Naive B cell (primary cell): ENCODE measurements at regions not wholly inside any gene's neighbourhood (a gene's known extent, or its start where the extent isn't known, plus 50 kb on each side); places are given as distances from the start of the nearest gene placed in this dataset.

Experiments used
- ATAC-seq, 2 donors: fragments of 150-1000 bp; cut with Tn5 transposase; 2 replicates each; pipeline ENCODE4 v1.10.0; 2021; ENCODE audit warnings: low read depth in 2 of 2, mild to moderate bottlenecking in 2 of 2, moderate library complexity in 2 of 2
- DNase-seq: peaks from one replicate; pipeline ENCODE4 v3.0.0; 2022
- H3K27ac Mint-ChIP-seq, 6 donors: one replicate each; pipeline ENCODE4 v1.8.0; 2020 to 2022; ENCODE audit warnings: mild to moderate bottlenecking in 6 of 6, mixed read lengths in 6 of 6, moderate library complexity in 5 of 6, inconsistent platforms in 2 of 6
- H3K27me3 Mint-ChIP-seq, 3 donors: one replicate each; pipeline ENCODE4 v1.8.0; 2021 to 2022; ENCODE audit warnings: mixed read lengths in 3 of 3, mild to moderate bottlenecking in 1 of 3
- H3K36me3 Mint-ChIP-seq, 2 donors: one replicate each; pipeline ENCODE4 v1.8.0; 2020 to 2022; ENCODE audit warnings: mixed read lengths in 2 of 2, inconsistent platforms in 1 of 2, mild to moderate bottlenecking in 1 of 2
- H3K4me1 Mint-ChIP-seq, 3 donors: one replicate each; pipeline ENCODE4 v1.8.0; 2020 to 2022; ENCODE audit warnings: mixed read lengths in 3 of 3, inconsistent platforms in 1 of 3, mild to moderate bottlenecking in 1 of 3, moderate library complexity in 1 of 3
- H3K4me3 Mint-ChIP-seq, 8 donors: one replicate each; pipeline ENCODE4 v1.8.0; 2020 to 2022; ENCODE audit warnings: mild to moderate bottlenecking in 8 of 8, mixed read lengths in 8 of 8, moderate library complexity in 8 of 8, inconsistent platforms in 2 of 8
- H3K9me3 Mint-ChIP-seq, 7 donors: one replicate each; pipeline ENCODE4 v1.8.0; 2020 to 2022; ENCODE audit warnings: mixed read lengths in 7 of 7, mild to moderate bottlenecking in 5 of 7, inconsistent platforms in 2 of 7, moderate library complexity in 1 of 7

DNA sequence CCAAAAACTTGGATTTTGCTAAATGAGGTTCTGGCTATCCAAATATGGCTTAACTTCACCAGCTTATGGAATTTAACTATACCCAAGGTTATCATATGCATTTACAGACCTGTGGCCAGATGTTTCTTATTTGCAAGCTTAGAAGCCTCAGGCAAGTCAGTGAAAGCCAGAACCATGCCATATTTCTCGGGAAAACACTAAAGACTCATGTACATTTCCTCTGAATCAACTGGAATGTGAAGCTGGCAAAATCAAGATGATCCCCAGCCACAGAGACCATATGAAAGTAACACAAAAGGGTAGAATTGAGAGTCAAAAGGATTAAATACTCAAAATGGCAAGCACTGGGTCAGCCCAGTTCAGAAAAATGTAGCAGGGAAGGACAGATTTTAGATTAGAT is 76.4 kb upstream of the SLC1A1 start:
- H3K9me3 Mint-ChIP-seq, result peaks cover 0 to 2% (median 0%) of the 10 kb centered on the region in 7 donors
- DNase-seq, result no peak
- H3K4me3 Mint-ChIP-seq, result no peak overlapping the region
- ATAC-seq, result no peak
- H3K27me3 Mint-ChIP-seq, result peaks cover 0 to 9% (median 5%) of the 10 kb centered on the region in 3 donors
- H3K27ac Mint-ChIP-seq, result no peak overlapping the region
- no peaks in the 10 kb centered on the region for H3K4me1 Mint-ChIP-seq
- H3K36me3 Mint-ChIP-seq, result no peaks in the 10 kb centered on the region

DNA sequence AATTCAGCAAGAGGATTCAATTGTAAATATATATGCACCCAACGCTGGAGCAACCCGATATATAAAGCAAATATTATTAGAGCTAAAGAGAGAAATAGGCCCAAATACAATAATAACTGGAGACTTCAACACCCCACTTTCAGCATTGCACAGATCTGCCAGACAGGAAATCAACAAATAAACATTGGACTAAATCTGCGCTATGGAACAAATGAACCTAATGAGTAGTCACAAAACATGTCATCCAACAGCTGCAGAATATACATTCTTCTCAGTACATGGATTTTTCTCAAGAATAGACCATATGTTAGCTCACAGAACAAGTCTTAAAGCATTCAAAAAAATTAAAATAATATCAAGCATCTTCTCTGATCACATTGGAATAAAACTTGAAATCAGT is 86.1 kb upstream of the SLC1A1 start:
- no peaks in the 10 kb centered on the region for H3K4me1 Mint-ChIP-seq
- no peak overlapping the region for H3K4me3 Mint-ChIP-seq
- no peak for DNase-seq
- H3K36me3 Mint-ChIP-seq, result peaks cover 10 to 18% of the 10 kb centered on the region in 2 donors
- peaks cover 6 to 12% (median 9%) of the 10 kb centered on the region in 3 donors for H3K27me3 Mint-ChIP-seq
- ATAC-seq, result no peak
- peaks cover 23 to 48% (median 31%) of the 10 kb centered on the region in 7 donors for H3K9me3 Mint-ChIP-seq
- H3K27ac Mint-ChIP-seq, result no peak overlapping the region

DNA sequence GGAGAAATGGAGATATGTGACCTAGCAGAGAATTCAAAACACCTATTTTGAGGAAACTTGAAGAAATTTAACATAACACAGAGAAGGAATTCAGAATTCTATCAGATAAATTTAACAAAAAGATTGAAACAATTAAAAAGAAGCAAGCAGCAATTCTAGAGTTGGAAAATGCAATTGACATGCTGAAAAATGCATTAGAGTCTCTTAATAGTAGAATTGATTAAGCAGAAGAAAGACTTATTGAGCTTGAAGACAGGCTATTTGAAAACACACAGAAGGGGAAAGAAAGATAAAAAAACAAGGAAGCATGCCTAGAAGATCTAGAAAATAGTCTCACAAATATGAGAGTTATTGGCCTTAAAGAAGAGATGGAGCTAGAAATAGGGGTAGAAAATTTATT is 87.8 kb upstream of the SLC1A1 start:
- H3K36me3 Mint-ChIP-seq, result peaks cover 10 to 18% of the 10 kb centered on the region in 2 donors
- H3K4me1 Mint-ChIP-seq, result no peaks in the 10 kb centered on the region
- peak overlapping the region in 1 of 8 donors; percentile 22 for H3K4me3 Mint-ChIP-seq
- peaks cover 15 to 27% (median 22%) of the 10 kb centered on the region in 3 donors for H3K27me3 Mint-ChIP-seq
- no peak for ATAC-seq
- H3K9me3 Mint-ChIP-seq, result peaks cover 23 to 48% (median 32%) of the 10 kb centered on the region in 7 donors
- H3K27ac Mint-ChIP-seq, result no peak overlapping the region
- no peak for DNase-seq

DNA sequence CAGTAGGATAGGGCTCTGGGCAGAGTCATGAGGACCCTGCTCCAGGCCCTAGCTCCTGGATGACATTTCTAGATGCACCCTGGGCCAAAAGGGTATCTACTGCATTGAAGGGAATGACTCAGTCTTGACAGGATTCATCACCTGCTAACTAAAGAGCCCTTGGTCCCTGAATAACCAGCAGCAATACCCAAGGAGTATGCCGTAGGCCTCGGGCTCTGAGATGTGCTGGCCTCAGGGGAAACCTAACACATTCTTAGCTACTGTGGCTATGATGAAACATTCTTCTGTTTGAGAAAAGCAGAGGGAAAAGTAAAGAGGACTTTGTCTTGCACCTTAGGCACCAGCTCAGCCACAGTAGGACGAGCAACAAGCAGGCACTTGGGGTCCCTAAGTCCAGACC is 89.5 kb upstream of the SLC1A1 start:
- DNase-seq (no peak), ATAC-seq (no peak)
- peaks cover 17 to 40% (median 27%) of the 10 kb centered on the region in 7 donors for H3K9me3 Mint-ChIP-seq
- no peaks in the 10 kb centered on the region for H3K4me1 Mint-ChIP-seq
- H3K36me3 Mint-ChIP-seq, result peaks cover 10 to 18% of the 10 kb centered on the region in 2 donors
- peaks cover 15 to 31% (median 24%) of the 10 kb centered on the region in 3 donors for H3K27me3 Mint-ChIP-seq
- H3K4me3 Mint-ChIP-seq, result no peak overlapping the region
- H3K27ac Mint-ChIP-seq, result no peak overlapping the region

DNA sequence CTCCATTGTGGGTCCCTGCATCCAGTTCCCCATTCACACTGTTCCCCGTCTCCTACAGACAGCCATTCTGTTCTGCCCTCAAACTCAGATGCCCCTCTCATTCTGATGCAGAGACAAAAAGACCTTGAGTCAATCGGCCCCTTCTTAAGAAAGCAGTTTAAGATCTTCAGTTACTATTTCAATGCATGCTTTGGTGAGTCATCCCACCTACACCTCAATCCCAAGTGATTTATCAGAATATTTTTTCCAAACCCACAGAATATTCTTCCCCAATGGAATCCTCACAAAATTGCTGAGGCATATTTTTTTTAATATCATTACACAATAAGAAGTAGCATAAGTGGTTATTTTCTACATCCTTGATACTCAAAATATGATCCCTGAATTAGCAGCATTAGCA is 92.4 kb upstream of the SLC1A1 start:
- Mint-ChIP-seq H3K4me3 (no peak overlapping the region), H3K4me1 (no peaks in the 10 kb centered on the region), H3K27ac (no peak overlapping the region), H3K27me3 (peaks cover 15 to 30% (median 24%) of the 10 kb centered on the region in 3 donors), H3K9me3 (peaks cover 8 to 21% (median 13%) of the 10 kb centered on the region in 7 donors), H3K36me3 (peaks cover 0 to 8% of the 10 kb centered on the region in 2 donors)
- no peak for ATAC-seq
- no peak for DNase-seq

DNA sequence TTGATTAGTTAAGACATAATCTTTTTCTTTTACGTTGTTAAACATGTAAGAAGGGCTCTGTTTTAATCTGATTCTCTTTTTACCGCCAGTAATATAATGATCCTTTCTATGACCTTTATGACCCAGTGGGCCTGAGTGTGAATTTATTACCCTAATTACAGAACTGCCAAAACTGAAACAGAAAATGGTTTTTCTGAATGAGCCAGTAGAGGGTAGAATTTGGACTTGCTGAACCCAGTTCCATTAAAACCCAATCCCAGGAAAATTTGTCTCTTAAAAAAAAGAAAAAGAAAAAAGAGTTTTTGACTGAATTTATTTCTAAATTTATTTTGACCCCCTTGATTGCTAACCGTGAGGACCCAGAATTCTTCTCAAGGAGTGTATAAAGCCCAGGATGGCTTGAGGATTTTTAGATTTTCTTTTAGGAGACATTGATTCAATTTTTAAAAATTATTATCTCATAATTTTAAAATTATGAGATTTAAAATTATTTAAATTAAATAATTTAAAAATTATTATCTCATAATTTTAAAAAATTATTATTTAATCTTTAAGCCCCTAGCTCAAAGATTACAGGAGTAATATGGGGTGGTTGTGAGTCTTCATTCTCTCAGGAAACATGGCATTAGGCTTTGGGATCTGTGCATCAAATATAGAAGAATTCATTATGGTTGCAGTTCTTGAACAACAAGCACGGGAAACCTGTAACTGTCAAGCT is 94.1 kb upstream of the GLIS3 start:
- no peaks in the 10 kb centered on the region for H3K4me1 Mint-ChIP-seq
- peaks cover 0 to 6% (median 0%) of the 10 kb centered on the region in 7 donors for H3K9me3 Mint-ChIP-seq
- H3K27ac Mint-ChIP-seq, result no peak overlapping the region
- no peak overlapping the region for H3K4me3 Mint-ChIP-seq
- peaks cover 17 to 24% (median 23%) of the 10 kb centered on the region in 3 donors for H3K27me3 Mint-ChIP-seq
- DNase-seq, result no peak
- H3K36me3 Mint-ChIP-seq, result no peaks in the 10 kb centered on the region
- no peak for ATAC-seq

DNA sequence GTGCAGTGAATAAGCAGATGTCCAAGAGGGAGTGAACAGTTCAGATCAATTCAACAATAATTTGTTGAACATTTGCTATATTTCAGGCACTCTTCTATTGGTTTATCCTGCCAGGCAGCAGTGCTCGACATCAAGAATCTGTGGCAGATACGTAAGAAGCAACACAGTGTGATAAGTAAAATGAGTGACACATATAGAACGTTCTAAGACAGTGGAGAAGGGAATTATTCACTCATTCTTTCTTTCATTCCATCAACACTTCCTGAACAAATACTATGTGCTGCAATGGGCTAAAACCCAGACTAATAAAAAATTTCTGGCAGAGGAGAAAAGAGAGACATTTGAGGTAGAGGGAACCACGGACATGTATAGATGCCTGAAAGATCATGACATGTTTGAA is 89.9 kb upstream of the GLIS3 start:
- Mint-ChIP-seq H3K27me3 (peaks cover 2 to 16% (median 7%) of the 10 kb centered on the region in 3 donors), H3K27ac (no peak overlapping the region), H3K36me3 (no peaks in the 10 kb centered on the region), H3K4me3 (no peak overlapping the region), H3K9me3 (no peaks in the 10 kb centered on the region), H3K4me1 (no peaks in the 10 kb centered on the region)
- ATAC-seq (no peak), DNase-seq (no peak)

DNA sequence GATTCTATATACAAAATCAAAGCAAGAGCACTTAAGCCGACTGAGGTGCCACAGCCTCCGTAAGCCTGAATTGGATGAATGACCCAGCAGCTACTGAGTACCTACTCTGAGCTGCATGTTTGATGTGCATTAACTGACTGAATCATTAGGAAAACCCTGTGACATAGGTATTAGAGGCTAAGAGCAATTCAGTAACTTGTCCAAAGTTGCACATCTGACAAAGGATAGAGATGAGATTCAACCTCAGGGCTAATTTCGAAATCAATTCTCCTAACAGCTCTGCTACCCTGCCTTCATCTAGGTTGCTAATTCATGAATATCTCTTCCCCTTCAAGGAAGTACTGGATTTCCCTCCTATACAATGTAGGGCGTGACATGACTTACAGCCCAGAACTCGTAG is 89.1 kb upstream of the GLIS3 start:
- DNase-seq (no peak), ATAC-seq (no peak)
- Mint-ChIP-seq H3K4me3 (no peak overlapping the region), H3K9me3 (no peaks in the 10 kb centered on the region), H3K27ac (no peak overlapping the region), H3K36me3 (no peaks in the 10 kb centered on the region), H3K4me1 (no peaks in the 10 kb centered on the region), H3K27me3 (peaks cover 7 to 16% (median 7%) of the 10 kb centered on the region in 3 donors)

DNA sequence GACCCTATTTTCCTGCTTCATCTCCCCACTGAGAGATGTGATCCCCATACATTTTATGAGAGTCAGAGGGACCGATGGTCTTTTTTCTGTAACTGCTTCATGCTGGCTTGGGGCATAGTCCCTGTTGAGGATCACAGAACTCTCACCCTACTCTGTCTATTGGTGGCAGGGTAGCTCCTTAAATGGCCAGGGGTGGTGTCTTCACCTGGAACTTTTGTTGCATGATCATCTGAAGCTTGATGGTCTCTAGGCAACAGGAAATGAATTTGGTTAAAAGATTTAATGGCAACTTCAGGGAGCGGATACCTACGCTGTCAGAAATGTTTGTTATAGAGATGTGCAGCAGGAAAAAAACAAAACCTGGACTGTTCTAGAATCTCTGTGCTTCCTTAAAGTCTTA is 87.0 kb upstream of the GLIS3 start:
- no peaks in the 10 kb centered on the region for H3K4me1 Mint-ChIP-seq
- H3K9me3 Mint-ChIP-seq, result no peaks in the 10 kb centered on the region
- no peaks in the 10 kb centered on the region for H3K36me3 Mint-ChIP-seq
- H3K27ac Mint-ChIP-seq, result peak overlapping the region in 1 of 6 donors; percentile 11
- ATAC-seq, result no peak
- peaks cover 13 to 15% (median 13%) of the 10 kb centered on the region in 3 donors for H3K27me3 Mint-ChIP-seq
- DNase-seq, result no peak
- H3K4me3 Mint-ChIP-seq, result no peak overlapping the region

DNA sequence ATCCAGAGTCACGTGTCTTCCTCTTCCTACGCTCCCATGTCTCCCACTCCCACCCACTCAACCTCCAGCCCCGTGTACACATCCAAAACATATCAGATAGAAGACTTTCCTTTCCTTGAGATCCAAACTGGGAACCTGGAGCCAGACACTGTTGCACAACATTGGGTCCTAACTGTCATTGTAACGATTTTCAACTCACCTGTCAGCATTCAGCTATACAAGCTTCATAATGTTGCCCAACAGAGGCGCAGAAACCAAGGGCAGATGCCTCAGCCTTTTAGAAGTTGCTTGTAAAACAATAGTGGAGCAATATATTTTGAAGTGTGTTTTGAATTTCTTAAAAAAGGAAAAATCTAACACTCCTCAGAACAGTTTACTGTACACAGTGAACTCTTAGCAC is 84.9 kb upstream of the GLIS3 start:
- Mint-ChIP-seq H3K4me1 (no peaks in the 10 kb centered on the region), H3K36me3 (no peaks in the 10 kb centered on the region), H3K4me3 (no peak overlapping the region), H3K27me3 (peaks cover 11 to 15% (median 13%) of the 10 kb centered on the region in 3 donors), H3K27ac (peak overlapping the region in 1 of 6 donors; percentile 6), H3K9me3 (no peaks in the 10 kb centered on the region)
- no peak for ATAC-seq
- DNase-seq, result no peak

DNA sequence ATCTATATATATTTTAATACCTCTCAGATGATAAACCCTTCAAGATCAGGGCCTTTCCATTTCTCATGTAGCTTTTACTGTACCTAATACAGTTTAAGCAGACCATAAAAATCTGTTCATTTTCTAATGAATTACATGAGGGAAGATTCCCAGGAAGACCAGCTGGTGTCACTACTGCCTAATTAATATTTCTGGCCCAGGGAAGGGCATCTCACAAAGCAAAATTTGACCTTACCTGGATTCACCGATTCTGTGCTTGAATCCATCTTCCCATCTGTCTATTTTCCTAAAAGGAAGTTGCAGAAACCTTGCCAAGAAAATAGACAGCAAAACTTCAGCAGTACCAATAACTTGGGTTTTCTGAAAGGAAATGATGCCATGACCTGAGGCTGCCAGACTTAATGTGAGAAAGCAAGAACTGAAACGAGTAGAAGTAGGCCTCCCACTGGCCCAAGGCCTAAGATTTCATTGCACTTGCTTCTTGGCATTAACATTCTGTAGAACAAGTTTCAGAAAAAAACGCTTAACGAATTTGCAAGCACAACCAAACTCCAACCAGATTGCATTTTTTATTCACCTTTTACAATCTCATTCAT is 83.0 kb upstream of the GLIS3 start:
- H3K36me3 Mint-ChIP-seq, result no peaks in the 10 kb centered on the region
- no peak for DNase-seq
- peaks cover 8 to 18% (median 11%) of the 10 kb centered on the region in 3 donors for H3K27me3 Mint-ChIP-seq
- ATAC-seq, result no peak
- no peak overlapping the region for H3K4me3 Mint-ChIP-seq
- no peak overlapping the region for H3K27ac Mint-ChIP-seq
- H3K4me1 Mint-ChIP-seq, result no peaks in the 10 kb centered on the region
- H3K9me3 Mint-ChIP-seq, result no peaks in the 10 kb centered on the region

DNA sequence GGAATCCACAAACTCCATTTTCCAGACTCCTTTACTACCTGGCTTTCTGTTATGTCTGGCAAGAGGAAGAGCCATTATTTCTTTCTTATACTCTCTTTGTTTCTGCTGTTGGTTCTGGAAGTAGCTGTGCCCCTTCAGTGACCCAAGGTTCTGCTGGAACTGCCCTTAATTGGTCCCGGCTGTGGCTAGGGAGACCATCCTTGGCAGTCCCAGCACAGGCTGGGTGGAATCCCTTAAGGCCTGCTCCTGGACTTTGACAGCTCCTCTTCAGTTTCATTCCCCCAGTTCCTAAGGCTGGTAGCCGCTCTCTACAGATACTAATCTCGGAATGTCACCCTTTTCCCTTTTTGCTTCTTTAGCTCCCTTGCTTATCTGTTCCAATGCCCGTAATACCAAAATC is 81.9 kb upstream of the GLIS3 start:
- Mint-ChIP-seq H3K36me3 (no peaks in the 10 kb centered on the region), H3K27ac (no peak overlapping the region), H3K4me3 (no peak overlapping the region), H3K9me3 (no peaks in the 10 kb centered on the region), H3K27me3 (peaks cover under 1 to 18% (median 11%) of the 10 kb centered on the region in 3 donors), H3K4me1 (no peaks in the 10 kb centered on the region)
- DNase-seq (no peak), ATAC-seq (no peak)

DNA sequence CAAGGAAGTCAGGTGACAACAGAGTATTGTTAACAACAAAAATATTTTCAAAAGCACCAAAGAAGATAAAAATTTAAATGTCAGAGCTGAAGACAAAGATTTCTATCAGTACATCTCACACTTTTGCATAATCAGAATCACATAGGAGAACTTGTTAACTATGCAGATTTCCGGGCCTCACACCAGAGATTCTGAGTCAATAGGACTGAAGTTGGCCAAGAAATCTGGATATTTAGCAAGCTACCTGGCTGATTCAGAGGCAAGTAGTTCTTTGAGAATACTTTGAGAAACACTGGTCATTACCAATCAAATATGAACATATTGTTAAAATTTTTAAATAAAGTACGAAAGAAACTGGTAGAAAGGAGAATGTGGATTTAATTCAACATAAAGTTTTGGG is 80.5 kb upstream of the GLIS3 start:
- no peaks in the 10 kb centered on the region for H3K9me3 Mint-ChIP-seq
- H3K4me3 Mint-ChIP-seq, result no peak overlapping the region
- no peak overlapping the region for H3K27ac Mint-ChIP-seq
- peaks cover 0 to 25% (median 11%) of the 10 kb centered on the region in 3 donors for H3K27me3 Mint-ChIP-seq
- ATAC-seq, result no peak
- DNase-seq, result no peak
- H3K4me1 Mint-ChIP-seq, result no peaks in the 10 kb centered on the region
- no peaks in the 10 kb centered on the region for H3K36me3 Mint-ChIP-seq

DNA sequence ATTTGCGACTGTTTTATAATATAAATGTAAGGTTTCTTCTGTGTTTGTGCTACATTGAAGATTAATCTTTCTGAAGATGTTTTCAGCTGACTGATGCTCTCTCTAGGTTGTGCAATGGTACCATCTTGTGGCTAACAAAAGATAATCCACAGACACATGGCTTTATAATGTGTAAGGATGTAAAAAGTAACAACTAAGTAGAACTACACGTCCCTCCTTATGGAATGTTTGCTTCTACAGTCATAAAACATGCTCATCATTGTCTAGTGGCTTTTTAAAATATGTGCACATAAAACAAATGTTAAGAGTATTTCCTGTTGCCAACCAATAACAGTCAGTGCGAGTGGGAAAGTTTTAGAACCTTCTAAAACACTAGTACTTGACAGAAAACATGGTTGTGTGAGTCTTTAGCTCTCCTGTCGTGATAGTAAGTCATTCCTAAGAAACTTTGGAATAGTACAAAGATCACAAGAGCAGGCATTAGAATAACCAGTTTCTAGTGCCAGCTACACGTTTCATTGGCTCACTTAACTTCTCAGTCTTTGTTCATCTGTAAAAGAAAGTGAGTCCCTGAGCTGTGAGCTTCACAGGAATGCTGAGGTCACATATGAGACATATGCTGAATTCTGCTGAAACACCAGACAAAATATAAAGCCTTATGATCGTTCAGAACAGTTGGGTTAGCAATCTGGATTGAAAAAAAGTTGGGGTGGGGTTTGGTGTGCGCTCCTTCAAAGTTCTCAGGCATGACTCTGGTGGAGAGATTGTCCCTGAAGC is 75.7 kb upstream of the GLIS3 start:
- no peak for ATAC-seq
- H3K36me3 Mint-ChIP-seq, result no peaks in the 10 kb centered on the region
- H3K4me1 Mint-ChIP-seq, result no peaks in the 10 kb centered on the region
- no peak overlapping the region for H3K4me3 Mint-ChIP-seq
- no peak for DNase-seq
- peaks cover 13 to 32% (median 14%) of the 10 kb centered on the region in 3 donors for H3K27me3 Mint-ChIP-seq
- no peak overlapping the region for H3K27ac Mint-ChIP-seq
- H3K9me3 Mint-ChIP-seq, result no peaks in the 10 kb centered on the region
